ENCODE measurements at regions not wholly inside any gene's neighbourhood (a gene's known extent, or its start where the extent isn't known, plus 50 kb on each side); places are given as distances from the start of the nearest gene placed in this dataset.

DNA sequence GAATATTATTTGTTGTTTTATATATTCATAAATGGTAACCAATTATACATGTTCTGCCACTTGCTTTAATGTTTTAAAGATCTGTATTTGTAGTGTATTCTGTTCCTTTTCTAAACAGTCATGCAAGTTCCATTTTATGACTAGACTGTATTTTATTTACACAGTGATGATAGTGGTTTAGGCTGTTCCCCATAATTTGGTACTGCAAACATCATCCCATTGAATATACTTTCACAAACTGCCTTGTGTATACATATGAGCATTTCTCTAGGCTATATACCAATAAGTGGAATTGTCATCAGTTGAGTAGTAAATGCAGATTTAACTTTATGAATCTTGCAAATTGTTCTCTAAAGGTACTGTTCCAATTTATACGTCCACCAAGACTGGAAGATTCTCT, 738.0 kb downstream of the EPHA7 start:
- TF ChIP-seq TARDBP (IDR thresholded peaks at IDR 0.05; ENCODE audit: borderline replicate concordance) (no peak), EP300 (IDR thresholded peaks at IDR 0.05; ENCODE audit: borderline replicate concordance in 1 of 2, control insufficient read depth in 1 of 2, low read depth in 2 of 2, low read length in 2 of 2) (no peak), SMAD5 (IDR thresholded peaks at IDR 0.05; ENCODE audit: low read depth) (no peak), ZNF622 (IDR thresholded peaks at IDR 0.05) (no peak), PML (IDR thresholded peaks at IDR 0.05; ENCODE audit: low read length) (no peak), IKZF2 (IDR thresholded peaks at IDR 0.05) (no peak), KLF5 (IDR thresholded peaks at IDR 0.05; ENCODE audit: partially characterized antibody) (no peak)
- TF ChIP-seq, protein P1, sequence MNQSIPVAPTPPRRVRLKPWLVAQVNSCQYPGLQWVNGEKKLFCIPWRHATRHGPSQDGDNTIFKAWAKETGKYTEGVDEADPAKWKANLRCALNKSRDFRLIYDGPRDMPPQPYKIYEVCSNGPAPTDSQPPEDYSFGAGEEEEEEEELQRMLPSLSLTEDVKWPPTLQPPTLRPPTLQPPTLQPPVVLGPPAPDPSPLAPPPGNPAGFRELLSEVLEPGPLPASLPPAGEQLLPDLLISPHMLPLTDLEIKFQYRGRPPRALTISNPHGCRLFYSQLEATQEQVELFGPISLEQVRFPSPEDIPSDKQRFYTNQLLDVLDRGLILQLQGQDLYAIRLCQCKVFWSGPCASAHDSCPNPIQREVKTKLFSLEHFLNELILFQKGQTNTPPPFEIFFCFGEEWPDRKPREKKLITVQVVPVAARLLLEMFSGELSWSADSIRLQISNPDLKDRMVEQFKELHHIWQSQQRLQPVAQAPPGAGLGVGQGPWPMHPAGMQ (IDR thresholded peaks at IDR 0.05; ENCODE audit: borderline replicate concordance) = no peak
- TF ChIP-seq, protein P2, sequence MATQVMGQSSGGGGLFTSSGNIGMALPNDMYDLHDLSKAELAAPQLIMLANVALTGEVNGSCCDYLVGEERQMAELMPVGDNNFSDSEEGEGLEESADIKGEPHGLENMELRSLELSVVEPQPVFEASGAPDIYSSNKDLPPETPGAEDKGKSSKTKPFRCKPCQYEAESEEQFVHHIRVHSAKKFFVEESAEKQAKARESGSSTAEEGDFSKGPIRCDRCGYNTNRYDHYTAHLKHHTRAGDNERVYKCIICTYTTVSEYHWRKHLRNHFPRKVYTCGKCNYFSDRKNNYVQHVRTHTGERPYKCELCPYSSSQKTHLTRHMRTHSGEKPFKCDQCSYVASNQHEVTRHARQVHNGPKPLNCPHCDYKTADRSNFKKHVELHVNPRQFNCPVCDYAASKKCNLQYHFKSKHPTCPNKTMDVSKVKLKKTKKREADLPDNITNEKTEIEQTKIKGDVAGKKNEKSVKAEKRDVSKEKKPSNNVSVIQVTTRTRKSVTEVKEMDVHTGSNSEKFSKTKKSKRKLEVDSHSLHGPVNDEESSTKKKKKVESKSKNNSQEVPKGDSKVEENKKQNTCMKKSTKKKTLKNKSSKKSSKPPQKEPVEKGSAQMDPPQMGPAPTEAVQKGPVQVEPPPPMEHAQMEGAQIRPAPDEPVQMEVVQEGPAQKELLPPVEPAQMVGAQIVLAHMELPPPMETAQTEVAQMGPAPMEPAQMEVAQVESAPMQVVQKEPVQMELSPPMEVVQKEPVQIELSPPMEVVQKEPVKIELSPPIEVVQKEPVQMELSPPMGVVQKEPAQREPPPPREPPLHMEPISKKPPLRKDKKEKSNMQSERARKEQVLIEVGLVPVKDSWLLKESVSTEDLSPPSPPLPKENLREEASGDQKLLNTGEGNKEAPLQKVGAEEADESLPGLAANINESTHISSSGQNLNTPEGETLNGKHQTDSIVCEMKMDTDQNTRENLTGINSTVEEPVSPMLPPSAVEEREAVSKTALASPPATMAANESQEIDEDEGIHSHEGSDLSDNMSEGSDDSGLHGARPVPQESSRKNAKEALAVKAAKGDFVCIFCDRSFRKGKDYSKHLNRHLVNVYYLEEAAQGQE (IDR thresholded peaks at IDR 0.05; ENCODE audit: low read depth, low read length) = no peak
- Histone ChIP-seq H3K27ac (ENCODE audit: control insufficient read depth, insufficient read depth) (no peak overlapping the region), H3K36me3 (ENCODE audit: control insufficient read depth in 2 of 2, insufficient read depth in 2 of 2, low read length in 1 of 2) (no peaks in the 10 kb centered on the region), H4K20me1 (ENCODE audit: control insufficient read depth, insufficient read depth) (no peaks in the 10 kb centered on the region), H3K79me2 (ENCODE audit: control insufficient read depth, insufficient read depth, low read length) (no peaks in the 10 kb centered on the region), H3K9ac (ENCODE audit: control insufficient read depth, insufficient read depth, low read length) (no peak overlapping the region), H2AFZ (ENCODE audit: control insufficient read depth, low read depth, low read length) (no peak overlapping the region), H3K27me3 (replicated peaks in 1 of 2; ENCODE audit: control insufficient read depth in 2 of 2, insufficient read depth in 2 of 2, low read length in 1 of 2) (no peaks in the 10 kb centered on the region), H3K9me3 (replicated peaks; ENCODE audit: control insufficient read depth, insufficient read depth, low read length) (no peaks in the 10 kb centered on the region), H3K4me1 (ENCODE audit: control insufficient read depth, insufficient read depth, low read length) (no peaks in the 10 kb centered on the region), H3K4me2 (ENCODE audit: control insufficient read depth, insufficient read depth) (no peak overlapping the region), H3K4me3 (no peak overlapping the region)
- DNase-seq (ENCODE audit: low read depth, low spot score) (no peak), ATAC-seq (no peak), FAIRE-seq (no peak)
- RAD21 ChIA-PET (ENCODE audit: unreplicated experiment) = no interaction called here
- SMC1A ChIA-PET (ENCODE audit: uncharacterized antibody, unreplicated experiment) = no interaction called here
- in situ Hi-C loops (cut with MboI) (no loop called here), intact Hi-C loops (cut with micrococcal nuclease; ENCODE audit: unreplicated experiment) (no loop called here)
- 0% methylated on average over 1 of the region's 1 CpG for WGBS (ENCODE audit: insufficient coverage, insufficient replicate concordance, low lambda C conversion rate, missing lambda C conversion rate)
- BruUV-seq (replicated peaks) = no TSS peak
- POLR2A ChIA-PET = no interaction called here
- CTCF ChIA-PET = no interaction called here

All from GM12878 (cell line).